GM23338 (cell line): ENCODE measurements at regions not wholly inside any gene's neighbourhood (a gene's known extent, or its start where the extent isn't known, plus 50 kb on each side); places are given as distances from the start of the nearest gene placed in this dataset.

ENCODE experiments used
- ATAC-seq: fragments of 200-7000 bp; cut with Tn5 transposase; 3 replicates; pipeline ENCODE4 v1.9.1; 2020
- DNase-seq: peaks from one replicate; pipeline ENCODE4 v3.0.0-alpha.2; 2015; ENCODE audit warnings: low spot score
- H2AFZ ChIP-seq: fragments of 200-600 bp; sonication (generic); 2 replicates; pipeline ENCODE4 v1.8.0; 2016; ENCODE audit warnings: antibody characterized with exemption, mild to moderate bottlenecking, moderate library complexity
- H3F3A ChIP-seq: fragments of 200-600 bp; sonication (generic); replicated peaks from 2 replicates; pipeline ENCODE4 v1.8.0; 2017; ENCODE audit warnings: antibody characterized with exemption, mixed run types, low read depth
- H3K27ac ChIP-seq: fragments of 200-600 bp; sonication (generic); 2 replicates; pipeline ENCODE4 v1.6.1; 2016; ENCODE audit warnings: low read depth
- H3K27me3 ChIP-seq: fragments of 200-600 bp; sonication (generic); 2 replicates; pipeline ENCODE4 v1.8.0; 2016; ENCODE audit warnings: mild to moderate bottlenecking, mixed run types, moderate library complexity; ENCODE audit not compliant: insufficient read depth
- H3K36me3 ChIP-seq: fragments of 200-600 bp; sonication (generic); 2 replicates; pipeline ENCODE4 v1.8.0; 2016; ENCODE audit warnings: mild to moderate bottlenecking; ENCODE audit not compliant: insufficient read depth
- H3K4me1 ChIP-seq: fragments of 200-600 bp; sonication (generic); 2 replicates; pipeline ENCODE4 v1.8.0; 2016; ENCODE audit warnings: mild to moderate bottlenecking, moderate library complexity; ENCODE audit not compliant: insufficient read depth
- H3K4me2 ChIP-seq: fragments of 200-600 bp; sonication (generic); 2 replicates; pipeline ENCODE4 v1.7.1; 2017; ENCODE audit warnings: mixed run types
- H3K4me3 ChIP-seq: fragments of 200-600 bp; sonication (generic); 2 replicates; pipeline ENCODE4 v1.6.1; 2016; ENCODE audit warnings: mixed run types
- H3K79me2 ChIP-seq: fragments of 200-600 bp; sonication (generic); replicated peaks from 2 replicates; pipeline ENCODE4 v1.8.0; 2017; ENCODE audit warnings: mild to moderate bottlenecking; ENCODE audit not compliant: insufficient read depth
- H3K9me2 ChIP-seq: fragments of 200-600 bp; sonication (generic); 2 replicates; pipeline ENCODE4 v1.8.0; 2017; ENCODE audit not compliant: insufficient read depth
- H4K20me1 ChIP-seq: fragments of 200-600 bp; sonication (generic); replicated peaks from 2 replicates; pipeline ENCODE4 v1.8.0; 2017; ENCODE audit warnings: mild to moderate bottlenecking; ENCODE audit not compliant: insufficient read depth
- H3K27ac Mint-ChIP-seq: 2 replicates; pipeline ENCODE4 v1.8.0; 2020; ENCODE audit warnings: inconsistent platforms, mild to moderate bottlenecking, moderate library complexity, mixed read lengths
- H3K27me3 Mint-ChIP-seq: 3 replicates; pipeline ENCODE4 v1.8.0; 2022; ENCODE audit warnings: low read depth, mild to moderate bottlenecking, moderate library complexity, mixed read lengths, inconsistent platforms; ENCODE audit not compliant: insufficient read depth, poor library complexity
- H3K36me3 Mint-ChIP-seq: 3 replicates; pipeline ENCODE4 v1.8.0; 2021; ENCODE audit warnings: low read depth, mild to moderate bottlenecking, inconsistent platforms, moderate library complexity, mixed read lengths
- H3K4me1 Mint-ChIP-seq: 3 replicates; pipeline ENCODE4 v1.8.0; 2020; ENCODE audit warnings: mild to moderate bottlenecking, inconsistent platforms, mixed read lengths
- H3K4me3 Mint-ChIP-seq: 3 replicates; pipeline ENCODE4 v1.8.0; 2021; ENCODE audit warnings: moderate library complexity, mild to moderate bottlenecking, inconsistent platforms, mixed read lengths
- H3K9me3 Mint-ChIP-seq: 3 replicates; pipeline ENCODE4 v1.8.0; 2020; ENCODE audit warnings: moderate library complexity, mild to moderate bottlenecking, inconsistent platforms, mixed read lengths
- CREB1 ChIP-seq: fragments of 250-450 bp; sonication (Bioruptor Pico); IDR thresholded peaks from 2 replicates; pipeline ENCODE4 v1.5.0; 2020; ENCODE audit warnings: low read depth, mild to moderate bottlenecking, moderate library complexity
- ETS1 ChIP-seq: IDR thresholded peaks from 2 replicates; pipeline ENCODE4 v1.6.1; 2016; ENCODE audit warnings: antibody characterized with exemption
- EZH2 ChIP-seq: fragments of 200-600 bp; sonication (generic); IDR thresholded peaks from one replicate; pipeline ENCODE4 v1.8.0; 2017; ENCODE audit warnings: antibody characterized with exemption, mild to moderate bottlenecking, low read depth; ENCODE audit not compliant: unreplicated experiment
- EZH2phosphoT487 ChIP-seq: fragments of 200-600 bp; sonication (generic); IDR thresholded peaks from one replicate; pipeline ENCODE4 v1.8.1; 2018; ENCODE audit warnings: antibody characterized with exemption; ENCODE audit not compliant: unreplicated experiment
- POLR2AphosphoS5 ChIP-seq: IDR thresholded peaks from 2 replicates; pipeline ENCODE4 v1.6.1; 2016; ENCODE audit warnings: antibody characterized with exemption, low read depth
- ZNF114 ChIP-seq: fragments of 250-450 bp; sonication (Bioruptor Pico); IDR thresholded peaks from 2 replicates; pipeline ENCODE4 v1.5.0; 2020; ENCODE audit warnings: mild to moderate bottlenecking, moderate library complexity
- ZNF462 ChIP-seq: fragments of 250-450 bp; sonication (Bioruptor Pico); IDR thresholded peaks from 2 replicates; pipeline ENCODE4 v1.5.0; 2020; ENCODE audit warnings: mild to moderate bottlenecking, moderate library complexity

GRCh38 chr6:85945459-85946185, 302.9 kb upstream of the SYNCRIP start:
- Histone ChIP-seq H3K4me1 (no peaks in the 10 kb centered on the region), H4K20me1 (no peaks in the 10 kb centered on the region), H3K36me3 (no peaks in the 10 kb centered on the region), H3F3A (no peaks in the 10 kb centered on the region), H3K27me3 (no peaks in the 10 kb centered on the region), H3K9me2 (0 out of 2 replicates have a peak, but pooled peaks cover 4% of the 10 kb centered on the region), H3K4me3 (no peak overlapping the region), H3K27ac (no peak overlapping the region), H3K4me2 (no peak overlapping the region), H2AFZ (no peak overlapping the region), H3K79me2 (no peaks in the 10 kb centered on the region)
- DNase-seq (no peak), ATAC-seq (no peak)
- no peak overlapping the region for H3K27ac Mint-ChIP-seq
- H3K27me3 Mint-ChIP-seq = peaks cover 1% of the 10 kb centered on the region
- H3K9me3 Mint-ChIP-seq = peaks cover 5% of the 10 kb centered on the region
- no peaks in the 10 kb centered on the region for H3K4me1 Mint-ChIP-seq
- TF ChIP-seq CREB1 = no peak
- TF ChIP-seq ETS1 = no peak
- no peak for TF ChIP-seq POLR2AphosphoS5
- no peak for TF ChIP-seq ZNF114
- no peak for TF ChIP-seq EZH2
- TF ChIP-seq ZNF462 (CRISPR knock-in tag) = no peak
- no peak for TF ChIP-seq EZH2phosphoT487
- no peak overlapping the region for H3K4me3 Mint-ChIP-seq
- H3K36me3 Mint-ChIP-seq = 0 out of 3 replicates have a peak, but pooled peaks cover 4% of the 10 kb centered on the region
